H9 (cell line): ENCODE measurements at regions not wholly inside any gene's neighbourhood (a gene's known extent, or its start where the extent isn't known, plus 50 kb on each side); places are given as distances from the start of the nearest gene placed in this dataset.

Experiments
- DNase-seq: peaks from one replicate; pipeline ENCODE4 v3.0.0-alpha.2; 2017
- H2AFZ ChIP-seq: one replicate; pipeline ENCODE4 v1.6.1; 2013; ENCODE audit warnings: mild to moderate bottlenecking, low read length, control low read depth, moderate library complexity
- H2AK5ac ChIP-seq: 2 replicates; pipeline ENCODE4 v1.6.1; 2013; ENCODE audit warnings: low read length, control low read depth, mixed read lengths; ENCODE audit not compliant: insufficient read length
- H2BK120ac ChIP-seq: one replicate; pipeline ENCODE4 v1.6.1; 2013; ENCODE audit warnings: low read depth, mild to moderate bottlenecking, low read length, control low read depth, inconsistent platforms; ENCODE audit not compliant: poor library complexity, severe bottlenecking
- H2BK12ac ChIP-seq: 2 replicates; pipeline ENCODE4 v1.6.1; 2013; ENCODE audit warnings: low read length, control low read depth, mixed read lengths, low read depth; ENCODE audit not compliant: insufficient read length
- H2BK15ac ChIP-seq: 2 replicates; pipeline ENCODE4 v1.6.1; 2013; ENCODE audit warnings: low read depth, low read length, control low read depth
- H2BK20ac ChIP-seq: one replicate; pipeline ENCODE4 v1.6.1; 2013; ENCODE audit warnings: low read depth, mild to moderate bottlenecking, low read length, control low read depth, inconsistent platforms; ENCODE audit not compliant: poor library complexity, severe bottlenecking
- H2BK5ac ChIP-seq: 2 replicates; pipeline ENCODE4 v1.6.1; 2013; ENCODE audit warnings: low read length, control low read depth, mixed read lengths; ENCODE audit not compliant: insufficient read length
- H3K14ac ChIP-seq: 2 replicates; pipeline ENCODE4 v1.6.1; 2013; ENCODE audit warnings: low read length, control low read depth; ENCODE audit not compliant: insufficient read depth
- H3K18ac ChIP-seq: 2 replicates; pipeline ENCODE4 v1.6.1; 2013; ENCODE audit warnings: low read depth, mild to moderate bottlenecking, mixed read lengths, low read length, control low read depth; ENCODE audit not compliant: insufficient read length
- H3K23ac ChIP-seq: 2 replicates; pipeline ENCODE4 v1.6.1; 2013; ENCODE audit warnings: low read length, control low read depth, mixed read lengths, low read depth; ENCODE audit not compliant: insufficient read length
- H3K23me2 ChIP-seq: 2 replicates; pipeline ENCODE4 v1.6.1; 2013; ENCODE audit warnings: low read depth, mild to moderate bottlenecking, mixed read lengths, low read length, control low read depth; ENCODE audit not compliant: insufficient read length, poor library complexity, severe bottlenecking
- H3K27ac ChIP-seq: 2 replicates; pipeline ENCODE4 v1.5.1; 2013; ENCODE audit warnings: low read length, control low read depth, mixed read lengths, low read depth; ENCODE audit not compliant: insufficient read length
- H3K27me3 ChIP-seq: 2 replicates; pipeline ENCODE4 v1.6.1; 2013; ENCODE audit warnings: low read length, control low read depth, inconsistent platforms; ENCODE audit not compliant: insufficient read depth
- H3K4ac ChIP-seq: 2 replicates; pipeline ENCODE4 v1.6.1; 2013; ENCODE audit warnings: low read depth, mild to moderate bottlenecking, control low read depth, inconsistent platforms, low read length, moderate library complexity
- H3K4me1 ChIP-seq: 2 replicates; pipeline ENCODE4 v1.6.1; 2013; ENCODE audit warnings: low read length, control low read depth, inconsistent platforms; ENCODE audit not compliant: insufficient read depth
- H3K4me2 ChIP-seq: 2 replicates; pipeline ENCODE4 v1.6.1; 2013; ENCODE audit warnings: low read length, control low read depth, mixed read lengths; ENCODE audit not compliant: insufficient read length, insufficient read depth
- H3K56ac ChIP-seq: 2 replicates; pipeline ENCODE4 v1.6.1; 2013; ENCODE audit warnings: low read depth, mild to moderate bottlenecking, mixed read lengths, low read length, control low read depth; ENCODE audit not compliant: insufficient read length
- H3K79me1 ChIP-seq: 2 replicates; pipeline ENCODE4 v1.6.1; 2013; ENCODE audit warnings: low read depth, mild to moderate bottlenecking, moderate library complexity, low read length, control low read depth, inconsistent platforms; ENCODE audit not compliant: insufficient read depth, poor library complexity, severe bottlenecking
- H3K79me2 ChIP-seq: 2 replicates; pipeline ENCODE4 v1.6.1; 2013; ENCODE audit warnings: low read length, control low read depth, inconsistent platforms; ENCODE audit not compliant: insufficient read depth
- H3K9ac ChIP-seq: 2 replicates; pipeline ENCODE4 v1.6.1; 2013; ENCODE audit warnings: low read length, control low read depth, mixed read lengths; ENCODE audit not compliant: insufficient read length; ENCODE audit errors: extremely low read depth
- H3K9me3 ChIP-seq: one replicate; pipeline ENCODE4 v1.6.1; 2013; ENCODE audit warnings: low read depth, low read length, inconsistent platforms; ENCODE audit not compliant: control insufficient read depth
- H3T11ph ChIP-seq: one replicate; pipeline ENCODE4 v1.6.1; 2013; ENCODE audit warnings: mild to moderate bottlenecking, low read length, control low read depth, inconsistent platforms
- H4K20me1 ChIP-seq: one replicate; pipeline ENCODE4 v1.6.1; 2013; ENCODE audit not compliant: control insufficient read depth, insufficient read length, insufficient read depth
- H4K5ac ChIP-seq: 2 replicates; pipeline ENCODE4 v1.6.1; 2013; ENCODE audit warnings: low read depth, mild to moderate bottlenecking, mixed read lengths, low read length, control low read depth; ENCODE audit not compliant: insufficient read length
- H4K8ac ChIP-seq: replicated peaks from 2 replicates; pipeline ENCODE4 v1.6.1; 2013; ENCODE audit warnings: low read length, control low read depth, mixed read lengths, low read depth; ENCODE audit not compliant: insufficient read length
- H4K91ac ChIP-seq: 2 replicates; pipeline ENCODE4 v1.6.1; 2013; ENCODE audit warnings: low read depth, mild to moderate bottlenecking, moderate library complexity, mixed read lengths, low read length, control low read depth; ENCODE audit not compliant: insufficient read length
- H3K27ac Mint-ChIP-seq, 3 experiments: 2 replicates in 2 of 3; 3 replicates in 1 of 3; pipeline ENCODE4 v1.8.0; 2020 to 2021; ENCODE audit warnings: mixed read lengths in 3 of 3, mild to moderate bottlenecking in 1 of 3, moderate library complexity in 1 of 3
- H3K27me3 Mint-ChIP-seq: 2 replicates; pipeline ENCODE4 v1.8.0; 2021; ENCODE audit warnings: low read depth, mild to moderate bottlenecking, moderate library complexity, mixed read lengths
- H3K36me3 Mint-ChIP-seq, 3 experiments: 2 replicates in 2 of 3; 3 replicates in 1 of 3; pipeline ENCODE4 v1.8.0; 2020 to 2021; ENCODE audit warnings: low read depth in 3 of 3, mixed read lengths in 3 of 3; ENCODE audit not compliant: insufficient read depth in 1 of 3
- H3K4me1 Mint-ChIP-seq, 2 experiments: 2 replicates each; pipeline ENCODE4 v1.8.0; 2020; ENCODE audit warnings: mixed read lengths in 2 of 2
- H3K4me3 Mint-ChIP-seq, 2 experiments: 2 replicates in 1 of 2; 3 replicates in 1 of 2; pipeline ENCODE4 v1.8.0; 2020 to 2021; ENCODE audit warnings: mild to moderate bottlenecking in 2 of 2, mixed read lengths in 2 of 2, moderate library complexity in 1 of 2
- H3K9me3 Mint-ChIP-seq, 2 experiments: 2 replicates in 1 of 2; 3 replicates in 1 of 2; pipeline ENCODE4 v1.8.0; 2020; ENCODE audit warnings: mild to moderate bottlenecking in 2 of 2, mixed read lengths in 2 of 2, moderate library complexity in 1 of 2
- WGBS: extraction: QIAGEN DNeasy Blood & Tissue Kit; methylation state at CpG from one replicate; pipeline ENCODE4 v1.1.7; 2013; ENCODE audit warnings: missing lambda C conversion rate, low lambda C conversion rate, mixed read lengths; ENCODE audit not compliant: insufficient read length; ENCODE audit errors: extremely low coverage; 5-methylcytosine and 5-hydroxymethylcytosine counted together
- TF ChIP-seq, protein P1 (sequence below): fragments of 200-600 bp; sonication (generic); conservative IDR thresholded peaks from 3 replicates; pipeline ENCODE4 v1.8.0; 2021; ENCODE audit warnings: antibody characterized with exemption, mild to moderate bottlenecking

DNA sequence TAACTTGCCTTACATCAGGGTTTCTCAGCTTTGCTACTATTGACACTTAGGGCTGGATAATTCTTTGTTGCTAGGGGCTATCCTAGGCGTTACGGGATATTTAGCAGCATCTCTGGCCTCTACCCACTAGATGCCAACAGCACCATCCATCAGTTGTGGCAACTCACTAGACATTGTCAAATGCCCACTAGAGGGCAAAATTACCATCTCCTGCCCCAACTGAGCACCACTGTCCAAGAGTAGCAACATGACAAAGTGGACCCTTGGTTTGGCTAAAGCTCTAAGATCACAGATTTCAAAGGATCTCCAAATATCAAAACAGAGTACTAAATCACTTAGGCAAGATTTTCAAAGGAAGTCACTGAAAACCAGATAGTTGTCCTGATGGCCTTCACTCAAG lies 251.7 kb upstream of the TBX3 start:
- Histone ChIP-seq H3K27ac (no peak overlapping the region), H3K23me2 (no peaks in the 10 kb centered on the region), H3K23ac (no peak overlapping the region), H3K4ac (no peak overlapping the region), H2AK5ac (no peak overlapping the region), H2BK120ac (no peak overlapping the region), H3K79me2 (no peaks in the 10 kb centered on the region), H3K9ac (no peak overlapping the region), H2AFZ (no peak overlapping the region), H3K56ac (no peak overlapping the region), H3K4me2 (no peak overlapping the region), H3K4me1 (no peaks in the 10 kb centered on the region), H3T11ph (no peak overlapping the region), H4K5ac (no peak overlapping the region), H3K79me1 (no peaks in the 10 kb centered on the region), H3K27me3 (no peaks in the 10 kb centered on the region), H4K20me1 (no peaks in the 10 kb centered on the region), H2BK12ac (no peak overlapping the region), H3K14ac (no peak overlapping the region), H3K9me3 (no peaks in the 10 kb centered on the region), H4K91ac (no peak overlapping the region), H2BK20ac (no peak overlapping the region), H2BK15ac (no peak overlapping the region), H4K8ac (no peak overlapping the region), H3K18ac (no peak overlapping the region), H2BK5ac (no peak overlapping the region)
- DNase-seq = no peak
- peaks cover 0 to 14% (median 6%) of the 10 kb centered on the region in 3 experiments; a peak in 4 of 7 replicates for H3K36me3 Mint-ChIP-seq
- H3K4me1 Mint-ChIP-seq = no peaks in the 10 kb centered on the region
- WGBS = no CpG with 5 or more reads among the region's 2 CpGs
- H3K4me3 Mint-ChIP-seq = no peak overlapping the region
- peaks cover 12% of the 10 kb centered on the region in 2 experiments for H3K9me3 Mint-ChIP-seq
- no peak overlapping the region for H3K27ac Mint-ChIP-seq
- TF ChIP-seq, protein P1, sequence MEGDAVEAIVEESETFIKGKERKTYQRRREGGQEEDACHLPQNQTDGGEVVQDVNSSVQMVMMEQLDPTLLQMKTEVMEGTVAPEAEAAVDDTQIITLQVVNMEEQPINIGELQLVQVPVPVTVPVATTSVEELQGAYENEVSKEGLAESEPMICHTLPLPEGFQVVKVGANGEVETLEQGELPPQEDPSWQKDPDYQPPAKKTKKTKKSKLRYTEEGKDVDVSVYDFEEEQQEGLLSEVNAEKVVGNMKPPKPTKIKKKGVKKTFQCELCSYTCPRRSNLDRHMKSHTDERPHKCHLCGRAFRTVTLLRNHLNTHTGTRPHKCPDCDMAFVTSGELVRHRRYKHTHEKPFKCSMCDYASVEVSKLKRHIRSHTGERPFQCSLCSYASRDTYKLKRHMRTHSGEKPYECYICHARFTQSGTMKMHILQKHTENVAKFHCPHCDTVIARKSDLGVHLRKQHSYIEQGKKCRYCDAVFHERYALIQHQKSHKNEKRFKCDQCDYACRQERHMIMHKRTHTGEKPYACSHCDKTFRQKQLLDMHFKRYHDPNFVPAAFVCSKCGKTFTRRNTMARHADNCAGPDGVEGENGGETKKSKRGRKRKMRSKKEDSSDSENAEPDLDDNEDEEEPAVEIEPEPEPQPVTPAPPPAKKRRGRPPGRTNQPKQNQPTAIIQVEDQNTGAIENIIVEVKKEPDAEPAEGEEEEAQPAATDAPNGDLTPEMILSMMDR = peak; percentile 41; the same call in 2 of the 3 replicates
- peaks cover 4% of the 10 kb centered on the region; the same call in 1 of the 2 replicates for H3K27me3 Mint-ChIP-seq
